HepG2 (cell line): ENCODE measurements at regions not wholly inside any gene's neighbourhood (a gene's known extent, or its start where the extent isn't known, plus 50 kb on each side); places are given as distances from the start of the nearest gene placed in this dataset.

Experiments used
- ATAC-seq: fragments of 200-7000 bp; cut with Tn5 transposase; 3 replicates; pipeline ENCODE4 v1.9.1; 2020; ENCODE audit warnings: mild to moderate bottlenecking, moderate library complexity
- BruUV-seq: library from RNA; stranded (reverse); fragments of 400-500 nt; replicated peaks from 2 replicates; lab custom pipeline; 2021; lab: Mats Ljungman, UMichigan
- CTCF ChIA-PET: fragments of 300-600 bp; formaldehyde crosslinking; extraction: SDS; loops from one replicate; lab custom pipeline; 2021; ENCODE audit warnings: low total read pairs, inconsistent platforms, low intra/inter-chr PET ratio; lab: Yijun Ruan, JAX
- POLR2A ChIA-PET: fragments of 350-600 bp; sonication (Branson Sonifier 250); formaldehyde crosslinking; loops from one replicate; lab custom pipeline; 2020; ENCODE audit warnings: antibody characterized with exemption, inconsistent platforms; lab: Yijun Ruan, JAX
- DNase-seq: peaks from one replicate; pipeline ENCODE4 v3.0.0-alpha.2; 2015; ENCODE audit warnings: low spot score
- FAIRE-seq: peaks from 3 replicates; lab custom pipeline; 2011; peaks lifted over from hg19 to GRCh38; lab: Jason Lieb, UNC
- H2AFZ ChIP-seq: one replicate; pipeline ENCODE4 v1.6.1; 2011; ENCODE audit warnings: low read length, inconsistent platforms
- H3K27ac ChIP-seq: fragments of 300-600 bp; 3 replicates; pipeline ENCODE4 v1.8.0; 2011; ENCODE audit warnings: mixed run types, mild to moderate bottlenecking, mixed read lengths, low read length, inconsistent platforms; ENCODE audit not compliant: insufficient read depth; ENCODE audit errors: extremely low read length
- H3K27me3 ChIP-seq, 2 experiments: fragments of 200-600 bp in 1 of 2; 2 replicates in 1 of 2; 3 replicates in 1 of 2; pipeline versions ENCODE4 v1.6.0 to v1.8.0; 2011; ENCODE audit warnings: low read length in 2 of 2, mild to moderate bottlenecking in 2 of 2, moderate library complexity in 2 of 2, inconsistent platforms in 1 of 2; ENCODE audit not compliant: insufficient read depth in 2 of 2, control insufficient read depth in 1 of 2
- H3K36me3 ChIP-seq, 2 experiments: fragments of 200-600 bp in 1 of 2; replicated peaks in 1 of 2; 2 replicates in 1 of 2; 3 replicates in 1 of 2; pipeline versions ENCODE4 v1.5.1 to v1.8.0; 2011; ENCODE audit warnings: low read length in 2 of 2, inconsistent platforms in 1 of 2; ENCODE audit not compliant: insufficient read depth in 2 of 2, control insufficient read depth in 1 of 2
- H3K4me1 ChIP-seq: 2 replicates; pipeline ENCODE4 v1.5.1; 2012; ENCODE audit warnings: low read length, inconsistent platforms; ENCODE audit not compliant: insufficient read depth
- H3K4me2 ChIP-seq: 2 replicates; pipeline ENCODE4 v1.6.0; 2011; ENCODE audit warnings: low read depth, low read length, inconsistent platforms
- H3K4me3 ChIP-seq, 3 experiments: fragments of 200-600 bp in 1 of 3; sonication (generic), shearing (Covaris generic) in 1 of 3; replicated peaks in 1 of 3; 2 replicates each; pipeline ENCODE4 v1.5.1; 2011 to 2016; ENCODE audit warnings: low read length in 3 of 3, inconsistent platforms in 2 of 3, low read depth in 2 of 3, mild to moderate bottlenecking in 2 of 3, control low read depth in 1 of 3, mixed read lengths in 1 of 3; ENCODE audit not compliant: insufficient read depth in 1 of 3
- H3K79me2 ChIP-seq: one replicate; pipeline ENCODE4 v1.6.1; 2011; ENCODE audit warnings: low read length, inconsistent platforms; ENCODE audit not compliant: insufficient read depth
- H3K9ac ChIP-seq: 2 replicates; pipeline ENCODE4 v1.6.0; 2011; ENCODE audit warnings: mild to moderate bottlenecking, low read depth, low read length, inconsistent platforms; ENCODE audit not compliant: insufficient read depth
- H3K9me3 ChIP-seq: 2 replicates; pipeline ENCODE4 v1.5.1; 2012; ENCODE audit warnings: mild to moderate bottlenecking, low read length
- H4K20me1 ChIP-seq: 2 replicates; pipeline ENCODE4 v1.6.0; 2011; ENCODE audit warnings: inconsistent platforms, mild to moderate bottlenecking, low read length, moderate library complexity; ENCODE audit not compliant: insufficient read depth
- GATA4 ChIP-seq: sonication (generic); IDR thresholded peaks from 2 replicates; pipeline ENCODE4 v1.6.1; 2016; ENCODE audit warnings: antibody characterized with exemption, low read depth, borderline replicate concordance
- MLXIP ChIP-seq: sonication (generic); formaldehyde crosslinking; IDR thresholded peaks from 2 replicates; pipeline ENCODE4 v1.9.0; 2021; ENCODE audit warnings: missing genetic modification reagents, borderline replicate concordance
- RAD51 ChIP-seq: fragments of 450-650 bp; IDR thresholded peaks from 2 replicates; pipeline ENCODE4 v1.6.1; 2016; ENCODE audit warnings: borderline replicate concordance
- SOX6 ChIP-seq, 2 experiments: fragments of 450-650 bp in 1 of 2; sonication (generic) in 1 of 2; formaldehyde crosslinking in 1 of 2; IDR thresholded peaks; 2 replicates each; pipeline versions ENCODE4 v1.4.0 to v1.6.1; 2017 to 2020; ENCODE audit warnings: antibody characterized with exemption in 1 of 2, mild to moderate bottlenecking in 1 of 2, missing genetic modification reagents in 1 of 2
- ZBTB43 ChIP-seq: sonication (generic); formaldehyde crosslinking; conservative IDR thresholded peaks from 2 replicates; pipeline ENCODE4 v1.4.0; 2020; ENCODE audit warnings: missing genetic modification reagents
- ZMAT5 ChIP-seq: sonication (generic); formaldehyde crosslinking; IDR thresholded peaks from 2 replicates; pipeline ENCODE4 v1.5.0; 2020; ENCODE audit warnings: mild to moderate bottlenecking, low read depth, missing genetic modification reagents, borderline replicate concordance
- ZNF20 ChIP-seq: sonication (generic); formaldehyde crosslinking; IDR thresholded peaks from 2 replicates; pipeline ENCODE4 v1.4.0; 2020; ENCODE audit warnings: mild to moderate bottlenecking, moderate library complexity, missing genetic modification reagents
- ZNF792 ChIP-seq: IDR thresholded peaks from 2 replicates; pipeline ENCODE4 v1.6.1; 2016
- ZNF883 ChIP-seq: sonication (generic); formaldehyde crosslinking; IDR thresholded peaks from 2 replicates; pipeline ENCODE4 v1.5.1; 2020; ENCODE audit warnings: mild to moderate bottlenecking, missing genetic modification reagents; ENCODE audit errors: not compliant biosample characterization
- WGBS: methylation state at CpG from one replicate; pipeline ENCODE4 v1.1.6; 2017; ENCODE audit warnings: low lambda C conversion rate; 5-methylcytosine and 5-hydroxymethylcytosine counted together
- in situ Hi-C: cut with HindIII; loops from 2 replicates; pipeline ENCODE4 v1.10.0; 2017; ENCODE audit warnings: low pct_unique_long_range_greater_than_20kb; ENCODE audit not compliant: extremely low pct_ligation_motif_present
- intact Hi-C: fragments of 100-400 bp; cut with micrococcal nuclease; formaldehyde crosslinking; loops from one replicate; pipeline ENCODE4 v1.10.0; 2022; ENCODE audit not compliant: unreplicated experiment
- TF ChIP-seq, protein P1 (sequence below): sonication (generic); formaldehyde crosslinking; IDR thresholded peaks from 2 replicates; pipeline ENCODE4 v1.5.0; 2020; ENCODE audit warnings: mild to moderate bottlenecking, missing genetic modification reagents
- TF ChIP-seq, protein P2 (sequence below): sonication (generic); formaldehyde crosslinking; IDR thresholded peaks from 2 replicates; pipeline ENCODE4 v1.5.0; 2020; ENCODE audit warnings: missing genetic modification reagents

DNA sequence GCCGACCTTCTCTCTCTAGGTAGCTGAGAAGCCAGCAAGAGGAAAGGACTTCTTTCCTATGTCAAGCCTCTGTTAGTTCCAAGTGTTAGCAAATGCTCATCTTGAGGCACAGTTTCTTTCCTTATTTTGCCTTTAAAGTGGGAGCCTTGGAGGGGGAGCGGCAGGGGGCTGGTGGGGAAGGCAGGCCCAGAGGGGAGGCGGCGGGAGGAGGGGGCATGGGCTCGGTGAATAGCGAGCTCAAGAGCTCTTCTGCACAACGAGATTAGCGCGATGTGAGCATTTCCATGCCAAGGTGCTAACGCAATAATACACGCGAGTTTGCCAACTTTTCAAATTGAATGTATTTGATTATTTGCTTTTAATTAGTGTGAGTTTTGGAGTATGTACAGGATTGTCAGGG, 372.6 kb downstream of the RPS6KC1 start:
- no peak overlapping the region for H2AFZ ChIP-seq
- 94% methylated on average over 12 of the region's 12 CpGs for WGBS
- no peak overlapping the region for H3K4me3 ChIP-seq
- H3K9ac ChIP-seq, result no peak overlapping the region
- no peak for DNase-seq
- no peaks in the 10 kb centered on the region for H3K36me3 ChIP-seq
- no peaks in the 10 kb centered on the region for H3K79me2 ChIP-seq
- H3K27ac ChIP-seq, result no peak overlapping the region
- no peak overlapping the region for H3K4me2 ChIP-seq
- no peak for ATAC-seq
- no peaks in the 10 kb centered on the region for H4K20me1 ChIP-seq
- TF ChIP-seq, protein P1, sequence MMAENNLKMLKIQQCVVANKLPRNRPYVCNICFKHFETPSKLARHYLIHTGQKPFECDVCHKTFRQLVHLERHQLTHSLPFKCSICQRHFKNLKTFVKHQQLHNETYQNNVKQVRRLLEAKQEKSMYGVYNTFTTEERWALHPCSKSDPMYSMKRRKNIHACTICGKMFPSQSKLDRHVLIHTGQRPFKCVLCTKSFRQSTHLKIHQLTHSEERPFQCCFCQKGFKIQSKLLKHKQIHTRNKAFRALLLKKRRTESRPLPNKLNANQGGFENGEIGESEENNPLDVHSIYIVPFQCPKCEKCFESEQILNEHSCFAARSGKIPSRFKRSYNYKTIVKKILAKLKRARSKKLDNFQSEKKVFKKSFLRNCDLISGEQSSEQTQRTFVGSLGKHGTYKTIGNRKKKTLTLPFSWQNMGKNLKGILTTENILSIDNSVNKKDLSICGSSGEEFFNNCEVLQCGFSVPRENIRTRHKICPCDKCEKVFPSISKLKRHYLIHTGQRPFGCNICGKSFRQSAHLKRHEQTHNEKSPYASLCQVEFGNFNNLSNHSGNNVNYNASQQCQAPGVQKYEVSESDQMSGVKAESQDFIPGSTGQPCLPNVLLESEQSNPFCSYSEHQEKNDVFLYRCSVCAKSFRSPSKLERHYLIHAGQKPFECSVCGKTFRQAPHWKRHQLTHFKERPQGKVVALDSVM (CRISPR knock-in tag), result no peak
- TF ChIP-seq RAD51 (no peak), MLXIP (CRISPR knock-in tag) (no peak), ZMAT5 (CRISPR knock-in tag) (no peak), ZNF20 (CRISPR knock-in tag) (no peak), ZNF792 (CRISPR knock-in tag) (no peak), ZBTB43 (CRISPR knock-in tag) (no peak), SOX6 (IDR thresholded peaks at IDR 0.05) (no peak), SOX6 (CRISPR knock-in tag; IDR thresholded peaks at IDR 0.05) (no peak), GATA4 (no peak), ZNF883 (CRISPR knock-in tag) (no peak)
- TF ChIP-seq, protein P2, sequence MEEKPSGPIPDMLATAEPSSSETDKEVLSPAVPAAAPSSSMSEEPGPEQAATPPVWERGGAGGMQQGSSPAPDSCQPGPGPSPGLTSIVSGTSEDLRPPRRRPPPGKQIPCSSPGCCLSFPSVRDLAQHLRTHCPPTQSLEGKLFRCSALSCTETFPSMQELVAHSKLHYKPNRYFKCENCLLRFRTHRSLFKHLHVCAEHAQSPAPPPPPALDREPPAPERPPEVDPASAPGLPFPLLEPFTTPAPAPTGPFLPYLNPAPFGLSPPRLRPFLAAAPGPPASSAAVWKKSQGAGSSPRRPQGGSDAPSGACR (CRISPR knock-in tag), result no peak
- no peaks in the 10 kb centered on the region; a peak in 1 of 5 replicates for H3K27me3 ChIP-seq
- H3K4me1 ChIP-seq, result peaks cover 18% of the 10 kb centered on the region
- ChIA-PET POLR2A (no interaction called here), CTCF (no interaction called here)
- in situ Hi-C loops (no loop called here), intact Hi-C loops (no loop called here)
- FAIRE-seq, result no peak
- H3K9me3 ChIP-seq, result no peaks in the 10 kb centered on the region
- BruUV-seq, result no TSS peak
